Adrenal gland (tissue), 9 donors: ENCODE measurements at regions not wholly inside any gene's neighbourhood (a gene's known extent, or its start where the extent isn't known, plus 50 kb on each side); places are given as distances from the start of the nearest gene placed in this dataset.

Experiments used
- DNase-seq, 7 donors: peaks; one replicate each; pipeline ENCODE4 v3.0.0-alpha.2; 2019 to 2020
- H3K27ac ChIP-seq, 5 donors: fragments of 200-600 bp; sonication (generic) in 4 of 5; 1 replicate in 3 of 5; 2 replicates in 2 of 5; pipeline versions ENCODE4 v1.5.1 to v1.8.0; 2016 to 2020; ENCODE audit warnings: mild to moderate bottlenecking in 1 of 5
- H3K27me3 ChIP-seq: fragments of 200-600 bp; 2 replicates; pipeline ENCODE4 v1.8.0; 2021
- H3K36me3 ChIP-seq, 2 donors: fragments of 200-600 bp; replicated peaks in 1 of 2; 1 replicate in 1 of 2; 2 replicates in 1 of 2; pipeline versions ENCODE4 v1.5.1 to v1.8.0; 2018 to 2022
- H3K4me1 ChIP-seq, 2 donors: fragments of 200-600 bp; replicated peaks in 1 of 2; 1 replicate in 1 of 2; 2 replicates in 1 of 2; pipeline versions ENCODE4 v1.5.1 to v1.8.0; 2018 to 2021
- H3K4me3 ChIP-seq, 4 donors: fragments of 200-600 bp; sonication (generic) in 3 of 4; one replicate each; pipeline ENCODE4 v1.5.1; 2016 to 2018
- H3K9me3 ChIP-seq, 3 donors: fragments of 200-600 bp; sonication (generic) in 1 of 3; replicated peaks in 1 of 3; 1 replicate in 2 of 3; 2 replicates in 1 of 3; pipeline versions ENCODE4 v1.5.1 to v1.8.0; 2016 to 2021
- CTCF ChIP-seq, 6 experiments: fragments of 450-650 bp in 4 of 6; fragments of 200-600 bp in 2 of 6; sonication (generic) in 1 of 6; IDR thresholded peaks; 1 replicate in 5 of 6; 2 replicates in 1 of 6; pipeline versions ENCODE4 v1.5.1 to v1.8.0; 2016 to 2021; ENCODE audit warnings: antibody characterized with exemption in 6 of 6, mild to moderate bottlenecking in 2 of 6, moderate library complexity in 1 of 6
- POLR2A ChIP-seq, 2 donors: fragments of 450-650 bp; IDR thresholded peaks; one replicate each; pipeline ENCODE4 v1.6.1; 2017; ENCODE audit warnings: antibody characterized with exemption in 2 of 2, mild to moderate bottlenecking in 2 of 2, moderate library complexity in 1 of 2
- WGBS, 4 donors: extraction: QIAGEN DNeasy Blood & Tissue Kit in 2 of 4; methylation state at CpG; one replicate each; pipeline versions ENCODE4 v1.1.5 to v1.1.7; 2013 to 2017; 5-methylcytosine and 5-hydroxymethylcytosine counted together
- intact Hi-C, 2 donors: fragments of 100-400 bp; cut with DNase I; formaldehyde crosslinking; loops; one replicate each; pipeline versions ENCODE4 v1.14.1 to v1.15.0; 2022 to 2023
- donor health status: healthy with polysubstance abuse.
- donor health status: Bipolar disorder and iron deficiency.
- donor health status: DM: yes; HTN: yes; CAD: no.
- donor health status: DM: no; HTN: no; CAD: no.
- donor health status: DM: no; HTN: no; CAD: no.

GRCh38 chr2:114259389-114259788, 183.1 kb upstream of the DPP10 start:
- WGBS, 4 donors: 94 to 99% (median 96%) methylated on average over 3 of the region's 3 CpGs
- H3K4me3 ChIP-seq: no peak overlapping the region
- H3K36me3 ChIP-seq: no peaks in the 10 kb centered on the region
- DNase-seq: no peak
- no peaks in the 10 kb centered on the region for H3K4me1 ChIP-seq
- no peaks in the 10 kb centered on the region for H3K27me3 ChIP-seq
- H3K27ac ChIP-seq: no peak overlapping the region
- H3K9me3 ChIP-seq: no peaks in the 10 kb centered on the region
- intact Hi-C loops: no loop called here
- TF ChIP-seq CTCF (IDR thresholded peaks at IDR 0.05): no peak
- TF ChIP-seq POLR2A (IDR thresholded peaks at IDR 0.05): no peak

DNA sequence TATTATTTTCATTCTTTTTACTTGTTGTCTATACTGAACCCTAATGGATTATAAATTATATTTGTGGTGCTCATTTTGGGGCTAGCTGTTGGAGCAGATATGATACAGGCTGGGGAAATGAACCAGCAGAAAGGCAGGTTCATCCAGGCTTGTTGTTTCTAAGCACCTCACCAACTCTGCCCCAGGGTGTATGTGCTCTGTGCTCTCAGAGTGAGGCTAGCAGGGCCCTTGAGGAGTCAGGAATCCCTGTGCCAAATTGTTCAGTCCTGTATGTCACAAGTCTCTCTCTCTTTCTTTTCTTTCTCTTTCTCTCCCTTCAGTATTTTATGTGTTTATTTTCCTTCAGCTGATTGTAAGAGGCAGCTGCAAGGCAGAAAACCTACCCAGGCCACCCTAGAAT, 181.1 kb upstream of the DPP10 start:
- Histone ChIP-seq H3K4me1 (no peaks in the 10 kb centered on the region), H3K36me3 (no peaks in the 10 kb centered on the region), H3K27me3 (no peaks in the 10 kb centered on the region), H3K4me3 (no peak overlapping the region), H3K27ac (no peak overlapping the region), H3K9me3 (no peaks in the 10 kb centered on the region)
- intact Hi-C loops: no loop called here
- DNase-seq: no peak
- TF ChIP-seq POLR2A (IDR thresholded peaks at IDR 0.05): no peak
- no peak for TF ChIP-seq CTCF (IDR thresholded peaks at IDR 0.05)

GRCh38 chr2:114265261-114265660, 177.2 kb upstream of the DPP10 start:
- no peaks in the 10 kb centered on the region for H3K27me3 ChIP-seq
- no peak for DNase-seq
- TF ChIP-seq POLR2A (IDR thresholded peaks at IDR 0.05): no peak
- no peak for TF ChIP-seq CTCF (IDR thresholded peaks at IDR 0.05)
- intact Hi-C loops: no loop called here
- H3K27ac ChIP-seq: no peak overlapping the region
- no peak overlapping the region for H3K4me3 ChIP-seq
- 76 to 78% (median 77%) methylated on average over 4 of the region's 4 CpGs for WGBS, 4 donors
- no peaks in the 10 kb centered on the region for H3K36me3 ChIP-seq
- no peaks in the 10 kb centered on the region for H3K9me3 ChIP-seq
- no peaks in the 10 kb centered on the region for H3K4me1 ChIP-seq

DNA sequence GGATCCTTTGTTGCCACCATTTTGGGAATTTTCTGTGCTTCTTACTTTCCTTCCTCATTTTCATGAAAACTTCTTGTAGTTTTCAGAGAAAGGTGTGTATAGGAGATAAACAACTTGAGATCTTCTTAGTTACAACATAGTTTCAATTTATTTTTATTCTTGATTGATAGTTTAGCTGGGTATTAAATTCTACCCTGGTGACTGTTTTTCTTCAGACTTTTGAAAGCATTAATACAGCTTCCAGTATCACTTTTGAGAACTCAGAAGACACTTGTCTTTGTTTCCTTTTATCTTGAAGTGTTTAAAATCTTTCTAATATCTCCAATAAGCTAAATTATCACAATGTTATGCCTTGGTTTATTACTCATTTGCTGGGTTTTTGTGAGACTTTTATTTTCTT, 167.5 kb upstream of the DPP10 start:
- TF ChIP-seq POLR2A (IDR thresholded peaks at IDR 0.05) (no peak), CTCF (IDR thresholded peaks at IDR 0.05) (no peak)
- H3K4me1 ChIP-seq: no peaks in the 10 kb centered on the region
- intact Hi-C loops: no loop called here
- no peaks in the 10 kb centered on the region for H3K36me3 ChIP-seq
- no peaks in the 10 kb centered on the region for H3K27me3 ChIP-seq
- no peak for DNase-seq
- no peak overlapping the region for H3K4me3 ChIP-seq
- no peaks in the 10 kb centered on the region for H3K9me3 ChIP-seq
- no peak overlapping the region for H3K27ac ChIP-seq
